ENCODE measurements at regions not wholly inside any gene's neighbourhood (a gene's known extent, or its start where the extent isn't known, plus 50 kb on each side); places are given as distances from the start of the nearest gene placed in this dataset.
"Not testable (repeated sequence)": the region's sequence is repeated elsewhere in the genome, so short reads cannot be mapped to it uniquely, and the experiment has no call there.

GRCh38 chr9:134521817-134522501 is 119.6 kb upstream of the COL5A1 start:
- Histone ChIP-seq H3K9me3 (ENCODE audit: control insufficient read depth, low read length) (peaks cover 3% of the 10 kb centered on the region), H3K9ac (ENCODE audit: low read length) (no peak overlapping the region), H3K4me1 (ENCODE audit: control insufficient read depth, insufficient read depth, low read length) (peaks cover 13% of the 10 kb centered on the region), H3K4me3 (ENCODE audit: low read length) (no peak overlapping the region), H3K27me3 (replicated peaks; ENCODE audit: control insufficient read depth, insufficient read depth, low read length) (no peaks in the 10 kb centered on the region), H3K36me3 (ENCODE audit: control insufficient read depth, insufficient read depth, low read length, severe bottlenecking) (no peaks in the 10 kb centered on the region)
- DNase-seq (ENCODE audit: low read depth): no peak

GRCh38 chr9:134522502-134522848 is 119.1 kb upstream of the COL5A1 start:
- no peak overlapping the region for H3K4me3 ChIP-seq (ENCODE audit: low read length)
- peaks cover 17% of the 10 kb centered on the region for H3K4me1 ChIP-seq (ENCODE audit: control insufficient read depth, insufficient read depth, low read length)
- H3K9me3 ChIP-seq (ENCODE audit: control insufficient read depth, low read length): peaks cover 3% of the 10 kb centered on the region
- no peak overlapping the region for H3K9ac ChIP-seq (ENCODE audit: low read length)
- no peak for DNase-seq (ENCODE audit: low read depth)
- H3K36me3 ChIP-seq (ENCODE audit: control insufficient read depth, insufficient read depth, low read length, severe bottlenecking): no peaks in the 10 kb centered on the region
- H3K27me3 ChIP-seq (replicated peaks; ENCODE audit: control insufficient read depth, insufficient read depth, low read length): no peaks in the 10 kb centered on the region

GRCh38 chr9:134522976-134523375 is 118.6 kb upstream of the COL5A1 start:
- Histone ChIP-seq H3K27me3 (replicated peaks; ENCODE audit: control insufficient read depth, insufficient read depth, low read length) (no peaks in the 10 kb centered on the region), H3K4me3 (ENCODE audit: low read length) (no peak overlapping the region), H3K9me3 (ENCODE audit: control insufficient read depth, low read length) (peaks cover 3% of the 10 kb centered on the region), H3K9ac (ENCODE audit: low read length) (no peak overlapping the region), H3K4me1 (ENCODE audit: control insufficient read depth, insufficient read depth, low read length) (peaks cover 17% of the 10 kb centered on the region), H3K36me3 (ENCODE audit: control insufficient read depth, insufficient read depth, low read length, severe bottlenecking) (no peaks in the 10 kb centered on the region)
- no peak for DNase-seq (ENCODE audit: low read depth)

- Histone ChIP-seq H3K27me3 (replicated peaks; ENCODE audit: control insufficient read depth, insufficient read depth, low read length) (no peaks in the 10 kb centered on the region), H3K9ac (ENCODE audit: low read length) (peak overlapping the region; percentile 33), H3K4me3 (ENCODE audit: low read length) (no peak overlapping the region), H3K36me3 (ENCODE audit: control insufficient read depth, insufficient read depth, low read length, severe bottlenecking) (no peaks in the 10 kb centered on the region), H3K4me1 (ENCODE audit: control insufficient read depth, insufficient read depth, low read length) (peaks cover 17% of the 10 kb centered on the region), H3K9me3 (ENCODE audit: control insufficient read depth, low read length) (peaks cover 5% of the 10 kb centered on the region)
- DNase-seq (ENCODE audit: low read depth): no peak
These were observed 116.4 kb upstream of the COL5A1 start for GRCh38 chr9:134525070-134525815.

GRCh38 chr9:134525841-134526583 is 115.6 kb upstream of the COL5A1 start:
- H3K27me3 ChIP-seq (replicated peaks; ENCODE audit: control insufficient read depth, insufficient read depth, low read length): no peaks in the 10 kb centered on the region
- H3K4me1 ChIP-seq (ENCODE audit: control insufficient read depth, insufficient read depth, low read length): peaks cover 17% of the 10 kb centered on the region
- H3K4me3 ChIP-seq (ENCODE audit: low read length): peak overlapping the region; percentile 16
- no peak for DNase-seq (ENCODE audit: low read depth)
- peak overlapping the region; percentile 33 for H3K9ac ChIP-seq (ENCODE audit: low read length)
- no peaks in the 10 kb centered on the region for H3K36me3 ChIP-seq (ENCODE audit: control insufficient read depth, insufficient read depth, low read length, severe bottlenecking)
- H3K9me3 ChIP-seq (ENCODE audit: control insufficient read depth, low read length): peaks cover 10% of the 10 kb centered on the region

- Histone ChIP-seq H3K4me1 (ENCODE audit: control insufficient read depth, insufficient read depth, low read length) (peaks cover 25% of the 10 kb centered on the region), H3K27me3 (replicated peaks; ENCODE audit: control insufficient read depth, insufficient read depth, low read length) (no peaks in the 10 kb centered on the region), H3K4me3 (ENCODE audit: low read length) (peak overlapping the region; percentile 16), H3K9me3 (ENCODE audit: control insufficient read depth, low read length) (peaks cover 9% of the 10 kb centered on the region), H3K9ac (ENCODE audit: low read length) (peak overlapping the region; percentile 33), H3K36me3 (ENCODE audit: control insufficient read depth, insufficient read depth, low read length, severe bottlenecking) (no peaks in the 10 kb centered on the region)
- DNase-seq (ENCODE audit: low read depth): peak; percentile 46
These were observed 114.8 kb upstream of the COL5A1 start for GRCh38 chr9:134526584-134527477.

- no peak for DNase-seq (ENCODE audit: low read depth)
- no peaks in the 10 kb centered on the region for H3K27me3 ChIP-seq (replicated peaks; ENCODE audit: control insufficient read depth, insufficient read depth, low read length)
These were observed 110.9 kb upstream of the COL5A1 start for GRCh38 chr9:134530724-134531123.

GRCh38 chr9:134531220-134531970 is 110.2 kb upstream of the COL5A1 start:
- H3K9me3 ChIP-seq (ENCODE audit: control insufficient read depth, low read length): peaks cover 9% of the 10 kb centered on the region
- H3K4me1 ChIP-seq (ENCODE audit: control insufficient read depth, insufficient read depth, low read length): peaks cover 28% of the 10 kb centered on the region
- no peak for DNase-seq (ENCODE audit: low read depth)
- H3K4me3 ChIP-seq (ENCODE audit: low read length): no peak overlapping the region
- H3K27me3 ChIP-seq (replicated peaks; ENCODE audit: control insufficient read depth, insufficient read depth, low read length): no peaks in the 10 kb centered on the region
- H3K36me3 ChIP-seq (ENCODE audit: control insufficient read depth, insufficient read depth, low read length, severe bottlenecking): no peaks in the 10 kb centered on the region
- H3K9ac ChIP-seq (ENCODE audit: low read length): peak overlapping the region; percentile 35

More at GRCh38 chr9:134530724-134531123, 110.9 kb upstream of the COL5A1 start:
- Histone ChIP-seq H3K9me3 (ENCODE audit: control insufficient read depth, low read length) (peaks cover 9% of the 10 kb centered on the region), H3K36me3 (ENCODE audit: control insufficient read depth, insufficient read depth, low read length, severe bottlenecking) (no peaks in the 10 kb centered on the region), H3K9ac (ENCODE audit: low read length) (no peak overlapping the region), H3K4me1 (ENCODE audit: control insufficient read depth, insufficient read depth, low read length) (peaks cover 30% of the 10 kb centered on the region), H3K4me3 (ENCODE audit: low read length) (no peak overlapping the region)

- Histone ChIP-seq H3K9me3 (ENCODE audit: control insufficient read depth, low read length) (peaks cover 9% of the 10 kb centered on the region), H3K27me3 (replicated peaks; ENCODE audit: control insufficient read depth, insufficient read depth, low read length) (no peaks in the 10 kb centered on the region), H3K9ac (ENCODE audit: low read length) (peak overlapping the region; percentile 35), H3K4me3 (ENCODE audit: low read length) (no peak overlapping the region), H3K4me1 (ENCODE audit: control insufficient read depth, insufficient read depth, low read length) (peaks cover 24% of the 10 kb centered on the region), H3K36me3 (ENCODE audit: control insufficient read depth, insufficient read depth, low read length, severe bottlenecking) (no peaks in the 10 kb centered on the region)
- no peak for DNase-seq (ENCODE audit: low read depth)
These were observed 109.5 kb upstream of the COL5A1 start for GRCh38 chr9:134532084-134532483.

GRCh38 chr9:134532661-134533060 is 108.9 kb upstream of the COL5A1 start:
- not testable (repeated sequence) for DNase-seq (ENCODE audit: low read depth); H3K36me3 ChIP-seq (ENCODE audit: control insufficient read depth, insufficient read depth, low read length, severe bottlenecking); H3K9ac ChIP-seq (ENCODE audit: low read length); H3K9me3 ChIP-seq (ENCODE audit: control insufficient read depth, low read length); H3K4me3 ChIP-seq (ENCODE audit: low read length); H3K27me3 ChIP-seq (replicated peaks; ENCODE audit: control insufficient read depth, insufficient read depth, low read length)
- peaks cover 27% of the 10 kb centered on the region for H3K4me1 ChIP-seq (ENCODE audit: control insufficient read depth, insufficient read depth, low read length)

Measured in adipocyte (in vitro differentiated cells).